CD8-positive, alpha-beta memory T cell (primary cell): ENCODE measurements at regions not wholly inside any gene's neighbourhood (a gene's known extent, or its start where the extent isn't known, plus 50 kb on each side); places are given as distances from the start of the nearest gene placed in this dataset.

Source experiments
- CTCF ChIA-PET: fragments of 350-600 bp; sonication (Branson Sonifier 250); formaldehyde crosslinking; loops from one replicate; lab custom pipeline; 2021; ENCODE audit warnings: antibody characterized with exemption; lab: Charles Lee
- POLR2A ChIA-PET: fragments of 350-600 bp; sonication (Branson Sonifier 250); formaldehyde crosslinking; loops from one replicate; lab custom pipeline; 2021; ENCODE audit warnings: antibody characterized with exemption; lab: Charles Lee
- DNase-seq, 5 donors: peaks; one replicate each; pipeline versions ENCODE4 v3.0.0 to v3.0.0-alpha.2; 2020 to 2022; ENCODE audit warnings: mixed read lengths in 1 of 5
- H3K27ac ChIP-seq: one replicate; pipeline ENCODE4 v1.7.0; 2013; ENCODE audit warnings: low read depth, mild to moderate bottlenecking, low read length, moderate library complexity
- H3K27me3 ChIP-seq: 2 replicates; pipeline ENCODE4 v1.7.0; 2013; ENCODE audit warnings: low read length, mild to moderate bottlenecking; ENCODE audit not compliant: insufficient read depth, poor library complexity, severe bottlenecking
- H3K36me3 ChIP-seq: 2 replicates; pipeline ENCODE4 v1.7.0; 2013; ENCODE audit warnings: mild to moderate bottlenecking, low read length, moderate library complexity; ENCODE audit not compliant: insufficient read depth
- H3K4me1 ChIP-seq: 2 replicates; pipeline ENCODE4 v1.7.0; 2013; ENCODE audit warnings: mild to moderate bottlenecking, low read length, moderate library complexity; ENCODE audit not compliant: insufficient read depth
- H3K4me3 ChIP-seq: 2 replicates; pipeline ENCODE4 v1.7.0; 2013; ENCODE audit warnings: mild to moderate bottlenecking, low read length
- H3K9me3 ChIP-seq: 2 replicates; pipeline ENCODE4 v1.7.0; 2013; ENCODE audit warnings: mild to moderate bottlenecking, low read length
- H3K27ac Mint-ChIP-seq, 8 donors: one replicate each; pipeline ENCODE4 v1.8.0; 2020 to 2021; ENCODE audit warnings: mixed read lengths in 8 of 8, mild to moderate bottlenecking in 6 of 8, inconsistent platforms in 3 of 8, moderate library complexity in 3 of 8
- H3K27me3 Mint-ChIP-seq, 2 donors: one replicate each; pipeline ENCODE4 v1.8.0; 2020 to 2021; ENCODE audit warnings: mixed read lengths in 2 of 2, mild to moderate bottlenecking in 1 of 2, moderate library complexity in 1 of 2
- H3K36me3 Mint-ChIP-seq, 3 donors: one replicate each; pipeline ENCODE4 v1.8.0; 2020 to 2021; ENCODE audit warnings: mixed read lengths in 3 of 3, inconsistent platforms in 1 of 3, mild to moderate bottlenecking in 1 of 3
- H3K4me1 Mint-ChIP-seq, 3 donors: one replicate each; pipeline ENCODE4 v1.8.0; 2020 to 2021; ENCODE audit warnings: mixed read lengths in 3 of 3, inconsistent platforms in 1 of 3, mild to moderate bottlenecking in 1 of 3
- H3K4me3 Mint-ChIP-seq, 7 donors: one replicate each; pipeline ENCODE4 v1.8.0; 2020 to 2021; ENCODE audit warnings: mixed read lengths in 7 of 7, mild to moderate bottlenecking in 6 of 7, moderate library complexity in 4 of 7, inconsistent platforms in 2 of 7
- H3K9me3 Mint-ChIP-seq, 5 donors: one replicate each; pipeline ENCODE4 v1.8.0; 2020 to 2022; ENCODE audit warnings: mixed read lengths in 5 of 5, mild to moderate bottlenecking in 3 of 5, moderate library complexity in 2 of 5, inconsistent platforms in 1 of 5

- no peak overlapping the region for H3K27ac Mint-ChIP-seq
- H3K4me1 Mint-ChIP-seq: no peaks in the 10 kb centered on the region
- H3K27me3 Mint-ChIP-seq: peaks cover 0 to 2% of the 10 kb centered on the region in 2 donors
- Histone ChIP-seq H3K27me3 (no peaks in the 10 kb centered on the region), H3K27ac (no peak overlapping the region), H3K36me3 (no peaks in the 10 kb centered on the region), H3K4me3 (no peak overlapping the region), H3K9me3 (no peaks in the 10 kb centered on the region), H3K4me1 (no peaks in the 10 kb centered on the region)
- POLR2A ChIA-PET: no interaction called here
- CTCF ChIA-PET: no interaction called here
- H3K4me3 Mint-ChIP-seq: no peak overlapping the region
- no peak for DNase-seq
- peaks cover 0 to 22% (median 3%) of the 10 kb centered on the region in 5 donors for H3K9me3 Mint-ChIP-seq
- H3K36me3 Mint-ChIP-seq: no peaks in the 10 kb centered on the region
These were observed 457.6 kb downstream of the TMEM182 start for GRCh38 chr2:103219398-103219797.

GRCh38 chr2:103222969-103223368, 461.1 kb downstream of the TMEM182 start:
- Mint-ChIP-seq H3K36me3 (no peaks in the 10 kb centered on the region), H3K27me3 (peaks cover 0 to 2% of the 10 kb centered on the region in 2 donors), H3K27ac (no peak overlapping the region), H3K4me3 (no peak overlapping the region), H3K4me1 (no peaks in the 10 kb centered on the region), H3K9me3 (peaks cover 0 to 31% (median 3%) of the 10 kb centered on the region in 5 donors)
- ChIA-PET CTCF (no interaction called here), POLR2A (no interaction called here)
- no peak for DNase-seq
- Histone ChIP-seq H3K9me3 (no peaks in the 10 kb centered on the region), H3K36me3 (no peaks in the 10 kb centered on the region), H3K27ac (no peak overlapping the region), H3K4me3 (no peak overlapping the region), H3K27me3 (no peaks in the 10 kb centered on the region), H3K4me1 (no peaks in the 10 kb centered on the region)

GRCh38 chr2:103230796-103231195, 469.0 kb downstream of the TMEM182 start:
- H3K27me3 ChIP-seq: no peaks in the 10 kb centered on the region
- H3K27me3 Mint-ChIP-seq: no peaks in the 10 kb centered on the region
- H3K4me3 Mint-ChIP-seq: no peak overlapping the region
- no peaks in the 10 kb centered on the region for H3K36me3 ChIP-seq
- no peaks in the 10 kb centered on the region for H3K4me1 ChIP-seq
- H3K4me3 ChIP-seq: no peak overlapping the region
- peaks cover 0 to 24% (median 0%) of the 10 kb centered on the region in 5 donors for H3K9me3 Mint-ChIP-seq
- H3K27ac ChIP-seq: no peak overlapping the region
- no peaks in the 10 kb centered on the region for H3K9me3 ChIP-seq
- CTCF ChIA-PET: no interaction called here
- no peaks in the 10 kb centered on the region for H3K4me1 Mint-ChIP-seq
- H3K27ac Mint-ChIP-seq: no peak overlapping the region
- POLR2A ChIA-PET: no interaction called here
- no peak for DNase-seq
- no peaks in the 10 kb centered on the region for H3K36me3 Mint-ChIP-seq

GRCh38 chr2:103232865-103233264, 471.0 kb downstream of the TMEM182 start:
- CTCF ChIA-PET: no interaction called here
- Mint-ChIP-seq H3K4me3 (no peak overlapping the region), H3K9me3 (peaks cover 0 to 25% (median 3%) of the 10 kb centered on the region in 5 donors)

GRCh38 chr2:103233691-103234090, 471.9 kb downstream of the TMEM182 start:
- H3K27me3 ChIP-seq: no peaks in the 10 kb centered on the region
- no peaks in the 10 kb centered on the region for H3K9me3 ChIP-seq
- ChIA-PET POLR2A (no interaction called here), CTCF (no interaction called here)
- H3K4me1 Mint-ChIP-seq: no peaks in the 10 kb centered on the region
- H3K27ac Mint-ChIP-seq: no peak overlapping the region
- H3K27ac ChIP-seq: no peak overlapping the region
- no peak overlapping the region for H3K4me3 ChIP-seq
- H3K4me3 Mint-ChIP-seq: no peak overlapping the region
- no peaks in the 10 kb centered on the region for H3K36me3 Mint-ChIP-seq
- no peaks in the 10 kb centered on the region for H3K27me3 Mint-ChIP-seq
- DNase-seq: no peak
- H3K9me3 Mint-ChIP-seq: peaks cover 4 to 33% (median 5%) of the 10 kb centered on the region in 5 donors
- no peaks in the 10 kb centered on the region for H3K4me1 ChIP-seq
- H3K36me3 ChIP-seq: no peaks in the 10 kb centered on the region

More at GRCh38 chr2:103232865-103233264, 471.0 kb downstream of the TMEM182 start:
- no peak for DNase-seq
- no peaks in the 10 kb centered on the region for H3K27me3 Mint-ChIP-seq
- POLR2A ChIA-PET: no interaction called here
- Histone ChIP-seq H3K36me3 (no peaks in the 10 kb centered on the region), H3K4me1 (no peaks in the 10 kb centered on the region), H3K27me3 (no peaks in the 10 kb centered on the region), H3K27ac (no peak overlapping the region), H3K9me3 (no peaks in the 10 kb centered on the region), H3K4me3 (no peak overlapping the region)
- no peaks in the 10 kb centered on the region for H3K36me3 Mint-ChIP-seq
- no peaks in the 10 kb centered on the region for H3K4me1 Mint-ChIP-seq
- peak overlapping the region in 1 of 8 donors; percentile 12 for H3K27ac Mint-ChIP-seq

GRCh38 chr2:103235283-103235682, 473.5 kb downstream of the TMEM182 start:
- Histone ChIP-seq H3K27ac (no peak overlapping the region), H3K27me3 (no peaks in the 10 kb centered on the region), H3K4me1 (no peaks in the 10 kb centered on the region), H3K36me3 (no peaks in the 10 kb centered on the region), H3K9me3 (no peaks in the 10 kb centered on the region), H3K4me3 (no peak overlapping the region)
- H3K4me3 Mint-ChIP-seq: no peak overlapping the region
- no peaks in the 10 kb centered on the region for H3K27me3 Mint-ChIP-seq
- H3K27ac Mint-ChIP-seq: no peak overlapping the region
- ChIA-PET POLR2A (no interaction called here), CTCF (no interaction called here)
- no peak for DNase-seq
- no peaks in the 10 kb centered on the region for H3K36me3 Mint-ChIP-seq
- peaks cover 4 to 25% (median 5%) of the 10 kb centered on the region in 5 donors for H3K9me3 Mint-ChIP-seq
- no peaks in the 10 kb centered on the region for H3K4me1 Mint-ChIP-seq

- H3K27ac ChIP-seq: no peak overlapping the region
- no peaks in the 10 kb centered on the region for H3K27me3 ChIP-seq
- no peaks in the 10 kb centered on the region for H3K4me1 Mint-ChIP-seq
These were observed 487.6 kb downstream of the TMEM182 start for GRCh38 chr2:103249462-103249861.

GRCh38 chr2:103252781-103253180, 490.9 kb downstream of the TMEM182 start:
- Mint-ChIP-seq H3K4me3 (no peak overlapping the region), H3K27ac (no peak overlapping the region), H3K36me3 (no peaks in the 10 kb centered on the region), H3K27me3 (peaks cover 0 to 2% of the 10 kb centered on the region in 2 donors), H3K9me3 (peaks cover 0 to 17% (median 7%) of the 10 kb centered on the region in 5 donors), H3K4me1 (no peaks in the 10 kb centered on the region)
- ChIA-PET POLR2A (no interaction called here), CTCF (no interaction called here)
- Histone ChIP-seq H3K27ac (no peak overlapping the region), H3K27me3 (no peaks in the 10 kb centered on the region), H3K4me3 (no peak overlapping the region), H3K9me3 (no peaks in the 10 kb centered on the region), H3K4me1 (no peaks in the 10 kb centered on the region), H3K36me3 (no peaks in the 10 kb centered on the region)
- no peak for DNase-seq

More at GRCh38 chr2:103249462-103249861, 487.6 kb downstream of the TMEM182 start:
- Mint-ChIP-seq H3K27ac (no peak overlapping the region), H3K4me3 (no peak overlapping the region), H3K36me3 (no peaks in the 10 kb centered on the region), H3K27me3 (peaks cover 0 to 2% of the 10 kb centered on the region in 2 donors), H3K9me3 (peaks cover 0 to 17% (median 5%) of the 10 kb centered on the region in 5 donors)
- Histone ChIP-seq H3K4me3 (no peak overlapping the region), H3K36me3 (no peaks in the 10 kb centered on the region), H3K9me3 (no peaks in the 10 kb centered on the region), H3K4me1 (no peaks in the 10 kb centered on the region)
- no peak for DNase-seq
- CTCF ChIA-PET: no interaction called here
- POLR2A ChIA-PET: no interaction called here
